Progenitor cell of endocrine pancreas (in vitro differentiated cells): ENCODE measurements at regions not wholly inside any gene's neighbourhood (a gene's known extent, or its start where the extent isn't known, plus 50 kb on each side); places are given as distances from the start of the nearest gene placed in this dataset.

Experiments
- DNase-seq: peaks from one replicate; pipeline ENCODE4 v3.0.0; 2021; ENCODE audit warnings: low spot score; ENCODE audit not compliant: unreplicated experiment
- H3K27ac Mint-ChIP-seq: 2 replicates; pipeline ENCODE4 v1.8.0; 2021; ENCODE audit warnings: mild to moderate bottlenecking, moderate library complexity, mixed read lengths
- H3K27me3 Mint-ChIP-seq: 2 replicates; pipeline ENCODE4 v1.8.0; 2021; ENCODE audit warnings: mixed read lengths
- H3K36me3 Mint-ChIP-seq: 2 replicates; pipeline ENCODE4 v1.8.0; 2022; ENCODE audit warnings: mixed read lengths; ENCODE audit not compliant: insufficient read depth
- H3K4me1 Mint-ChIP-seq: 2 replicates; pipeline ENCODE4 v1.8.0; 2021; ENCODE audit warnings: low read depth, mixed read lengths
- H3K4me3 Mint-ChIP-seq: 2 replicates; pipeline ENCODE4 v1.8.0; 2021; ENCODE audit warnings: low read depth, mild to moderate bottlenecking, moderate library complexity, mixed read lengths
- H3K9me3 Mint-ChIP-seq: 2 replicates; pipeline ENCODE4 v1.8.0; 2021; ENCODE audit warnings: low read depth, mixed read lengths
- TF ChIP-seq, protein P1 (sequence below): fragments of 200-600 bp; sonication (generic); IDR thresholded peaks from one replicate; pipeline ENCODE4 v1.5.0; 2021; ENCODE audit warnings: antibody characterized with exemption, mild to moderate bottlenecking; ENCODE audit not compliant: unreplicated experiment

DNA sequence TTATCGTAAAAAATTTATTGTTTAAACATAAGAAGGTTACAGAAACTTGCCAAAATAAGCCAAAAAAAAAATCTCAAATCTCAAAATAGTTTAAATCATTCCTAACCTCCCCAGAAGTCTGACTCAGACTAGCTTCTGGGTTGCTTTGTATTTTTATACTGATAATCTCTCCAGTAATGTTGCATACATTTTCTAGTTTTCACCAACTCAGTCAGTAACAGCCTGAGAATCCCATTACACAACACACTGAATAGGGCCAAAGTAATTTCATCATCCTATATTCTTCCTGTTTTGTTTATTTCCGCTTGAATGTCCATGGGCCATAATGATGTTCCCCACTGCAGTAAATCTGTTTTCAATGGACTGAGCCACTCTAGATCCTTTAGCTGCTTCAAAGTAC lies 478.5 kb downstream of the GPAM start:
- Mint-ChIP-seq H3K4me3 (no peak overlapping the region), H3K36me3 (no peaks in the 10 kb centered on the region), H3K9me3 (no peaks in the 10 kb centered on the region), H3K27me3 (no peaks in the 10 kb centered on the region), H3K27ac (no peak overlapping the region), H3K4me1 (no peaks in the 10 kb centered on the region)
- DNase-seq = no peak
- TF ChIP-seq, protein P1, sequence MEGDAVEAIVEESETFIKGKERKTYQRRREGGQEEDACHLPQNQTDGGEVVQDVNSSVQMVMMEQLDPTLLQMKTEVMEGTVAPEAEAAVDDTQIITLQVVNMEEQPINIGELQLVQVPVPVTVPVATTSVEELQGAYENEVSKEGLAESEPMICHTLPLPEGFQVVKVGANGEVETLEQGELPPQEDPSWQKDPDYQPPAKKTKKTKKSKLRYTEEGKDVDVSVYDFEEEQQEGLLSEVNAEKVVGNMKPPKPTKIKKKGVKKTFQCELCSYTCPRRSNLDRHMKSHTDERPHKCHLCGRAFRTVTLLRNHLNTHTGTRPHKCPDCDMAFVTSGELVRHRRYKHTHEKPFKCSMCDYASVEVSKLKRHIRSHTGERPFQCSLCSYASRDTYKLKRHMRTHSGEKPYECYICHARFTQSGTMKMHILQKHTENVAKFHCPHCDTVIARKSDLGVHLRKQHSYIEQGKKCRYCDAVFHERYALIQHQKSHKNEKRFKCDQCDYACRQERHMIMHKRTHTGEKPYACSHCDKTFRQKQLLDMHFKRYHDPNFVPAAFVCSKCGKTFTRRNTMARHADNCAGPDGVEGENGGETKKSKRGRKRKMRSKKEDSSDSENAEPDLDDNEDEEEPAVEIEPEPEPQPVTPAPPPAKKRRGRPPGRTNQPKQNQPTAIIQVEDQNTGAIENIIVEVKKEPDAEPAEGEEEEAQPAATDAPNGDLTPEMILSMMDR = no peak

DNA sequence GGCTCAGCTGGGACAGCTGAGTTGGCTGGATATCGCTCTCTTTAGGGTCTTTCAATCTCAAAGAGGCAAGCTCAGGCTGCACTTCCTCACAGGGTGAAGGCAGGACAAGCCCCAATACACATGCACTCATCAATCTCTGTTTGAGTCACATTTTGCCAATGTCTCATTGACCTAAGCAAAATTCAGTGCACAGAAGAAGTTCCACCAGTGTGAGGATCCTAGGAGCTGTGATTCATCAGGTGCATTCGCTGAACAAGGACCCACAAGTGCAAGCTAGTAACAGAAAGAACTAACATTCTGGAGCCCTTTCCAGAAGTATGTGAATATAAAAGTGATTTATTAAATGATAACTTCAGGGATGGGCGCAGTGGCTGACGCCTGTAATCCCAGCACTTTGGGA lies 477.2 kb downstream of the GPAM start:
- Mint-ChIP-seq H3K36me3 (no peaks in the 10 kb centered on the region), H3K27me3 (no peaks in the 10 kb centered on the region), H3K9me3 (no peaks in the 10 kb centered on the region), H3K4me3 (no peak overlapping the region), H3K4me1 (no peaks in the 10 kb centered on the region), H3K27ac (no peak overlapping the region)
- TF ChIP-seq, protein P1 = no peak
- DNase-seq = no peak

DNA sequence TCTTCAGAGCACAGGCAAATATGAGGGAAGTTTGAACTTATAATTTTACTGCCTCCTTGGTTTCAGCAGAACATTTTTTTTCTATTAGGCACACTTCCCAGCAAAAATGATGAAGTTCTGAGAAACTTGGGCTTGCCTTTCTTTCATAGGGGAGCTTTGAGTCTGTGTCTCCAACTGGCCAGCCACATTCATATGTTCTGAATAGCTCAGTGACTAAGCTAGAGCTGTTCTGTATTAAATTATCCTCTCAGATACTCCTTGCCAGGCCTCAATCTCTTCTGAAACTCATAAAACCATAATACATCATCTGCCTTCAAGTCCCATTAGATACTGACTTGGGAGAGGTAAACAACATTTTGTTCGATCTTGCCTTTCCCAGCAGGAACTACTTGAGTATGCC lies 476.5 kb downstream of the GPAM start:
- DNase-seq = no peak
- Mint-ChIP-seq H3K36me3 (no peaks in the 10 kb centered on the region), H3K4me1 (no peaks in the 10 kb centered on the region), H3K4me3 (no peak overlapping the region), H3K27me3 (no peaks in the 10 kb centered on the region), H3K9me3 (no peaks in the 10 kb centered on the region), H3K27ac (no peak overlapping the region)
- TF ChIP-seq, protein P1 = no peak

DNA sequence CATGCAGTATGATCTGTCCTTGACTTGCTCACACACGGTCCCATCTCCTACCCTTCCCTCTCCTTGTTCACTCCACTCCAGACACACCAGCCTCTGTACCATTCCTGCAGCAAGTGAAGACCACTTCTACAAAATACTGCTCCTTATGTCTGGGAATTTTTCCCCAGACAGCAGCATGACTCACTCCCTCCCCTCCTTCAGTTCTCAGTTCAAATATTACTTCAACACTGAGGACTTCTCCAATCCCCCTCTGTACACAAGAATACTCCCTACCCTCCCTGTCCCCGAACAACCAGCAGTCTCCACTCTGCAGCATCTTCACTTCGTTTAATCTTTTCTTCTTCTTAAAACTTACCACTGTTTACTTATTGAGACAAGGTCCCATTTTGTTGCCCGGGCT lies 474.0 kb downstream of the GPAM start:
- TF ChIP-seq, protein P1 = no peak
- DNase-seq = no peak
- no peaks in the 10 kb centered on the region for H3K36me3 Mint-ChIP-seq
- H3K4me3 Mint-ChIP-seq = no peak overlapping the region
- no peak overlapping the region for H3K27ac Mint-ChIP-seq
- H3K4me1 Mint-ChIP-seq = no peaks in the 10 kb centered on the region
- H3K27me3 Mint-ChIP-seq = no peaks in the 10 kb centered on the region
- no peaks in the 10 kb centered on the region for H3K9me3 Mint-ChIP-seq

DNA sequence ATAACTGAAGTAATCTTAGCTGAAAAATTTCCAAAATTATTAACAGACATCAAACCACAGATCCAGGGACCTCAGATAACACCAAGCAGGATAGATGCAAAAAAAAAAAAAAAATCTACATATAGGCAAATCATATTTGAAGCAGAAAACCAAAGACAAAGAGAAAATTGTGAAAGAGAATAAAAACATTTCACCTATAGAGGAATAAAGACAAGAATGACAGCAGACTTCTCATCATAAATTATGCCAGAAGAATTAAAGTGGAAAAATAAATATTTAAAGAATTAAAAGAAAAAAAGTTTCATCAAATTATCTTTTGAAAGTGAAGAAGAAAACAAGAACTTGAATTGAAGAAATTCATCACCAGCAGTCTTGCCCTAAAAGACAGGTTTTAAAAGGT lies 467.5 kb downstream of the GPAM start:
- no peaks in the 10 kb centered on the region for H3K27me3 Mint-ChIP-seq
- no peak overlapping the region for H3K4me3 Mint-ChIP-seq
- TF ChIP-seq, protein P1 = no peak
- H3K4me1 Mint-ChIP-seq = no peaks in the 10 kb centered on the region
- H3K36me3 Mint-ChIP-seq = no peaks in the 10 kb centered on the region
- peaks cover 25% of the 10 kb centered on the region for H3K9me3 Mint-ChIP-seq
- no peak overlapping the region for H3K27ac Mint-ChIP-seq
- no peak for DNase-seq
